IMR-90 (cell line): ENCODE measurements at regions not wholly inside any gene's neighbourhood (a gene's known extent, or its start where the extent isn't known, plus 50 kb on each side); places are given as distances from the start of the nearest gene placed in this dataset.

Experiments
- ATAC-seq: fragments of 200-7000 bp; cut with Tn5 transposase; 2 replicates; pipeline ENCODE4 v1.9.1; 2020; ENCODE audit warnings: low read depth, mild to moderate bottlenecking, moderate library complexity
- BruUV-seq: library from RNA; stranded (reverse); fragments of 400-500 nt; replicated peaks from 2 replicates; lab custom pipeline; 2021; lab: Mats Ljungman, UMichigan
- CTCF ChIA-PET: fragments of 300-600 bp; formaldehyde crosslinking; extraction: SDS; loops from one replicate; lab custom pipeline; 2021; ENCODE audit warnings: antibody characterized with exemption; lab: Yijun Ruan, JAX
- POLR2A ChIA-PET: fragments of 300-600 bp; sonication (Branson Sonifier 250); formaldehyde crosslinking; loops from one replicate; lab custom pipeline; 2022; ENCODE audit warnings: antibody characterized with exemption; ENCODE audit not compliant: unreplicated experiment; lab: Charles Lee
- DNase-seq: peaks from one replicate; pipeline ENCODE4 v3.0.0; 2013
- H2AFZ ChIP-seq: replicated peaks from 2 replicates; pipeline ENCODE3; 2013; ENCODE audit warnings: low read length, mild to moderate bottlenecking; ENCODE audit not compliant: poor library complexity
- H2AK5ac ChIP-seq: 2 replicates; pipeline ENCODE4 v1.6.1; 2013; ENCODE audit warnings: low read depth, low read length, inconsistent platforms
- H2AK9ac ChIP-seq: replicated peaks from 2 replicates; pipeline ENCODE3; 2013; ENCODE audit warnings: mild to moderate bottlenecking, low read depth, low read length, moderate library complexity; ENCODE audit not compliant: poor library complexity
- H2BK120ac ChIP-seq: 2 replicates; pipeline ENCODE4 v1.6.1; 2013; ENCODE audit warnings: low read depth, low read length, inconsistent platforms
- H2BK15ac ChIP-seq: 3 replicates; pipeline ENCODE4 v1.6.1; 2013; ENCODE audit warnings: low read depth, low read length, inconsistent platforms
- H2BK20ac ChIP-seq: 2 replicates; pipeline ENCODE4 v1.6.1; 2013; ENCODE audit warnings: low read depth, mild to moderate bottlenecking, inconsistent platforms, low read length, moderate library complexity
- H2BK5ac ChIP-seq: 2 replicates; pipeline ENCODE4 v1.6.1; 2013; ENCODE audit warnings: mild to moderate bottlenecking, low read depth, low read length, inconsistent platforms; ENCODE audit not compliant: poor library complexity, severe bottlenecking
- H3K14ac ChIP-seq: replicated peaks from 2 replicates; pipeline ENCODE4 v1.6.1; 2013; ENCODE audit warnings: low read depth, low read length, inconsistent platforms
- H3K18ac ChIP-seq: 2 replicates; pipeline ENCODE4 v1.6.1; 2013; ENCODE audit warnings: low read depth, low read length, control low read depth
- H3K23ac ChIP-seq: 2 replicates; pipeline ENCODE4 v1.6.1; 2013; ENCODE audit warnings: low read depth, low read length, inconsistent platforms
- H3K27ac ChIP-seq: 2 replicates; pipeline ENCODE4 v1.5.1; 2013; ENCODE audit warnings: mild to moderate bottlenecking, control low read depth, low read length; ENCODE audit not compliant: insufficient read depth
- H3K27me3 ChIP-seq: 2 replicates; pipeline ENCODE4 v1.6.1; 2013; ENCODE audit warnings: low read length; ENCODE audit not compliant: control insufficient read depth, insufficient read depth
- H3K36me3 ChIP-seq: 2 replicates; pipeline ENCODE4 v1.6.1; 2013; ENCODE audit warnings: low read length, mixed read lengths; ENCODE audit not compliant: control insufficient read depth, insufficient read depth
- H3K4ac ChIP-seq: 2 replicates; pipeline ENCODE4 v1.6.1; 2013; ENCODE audit warnings: low read depth, low read length, inconsistent platforms
- H3K4me1 ChIP-seq: 2 replicates; pipeline ENCODE4 v1.6.1; 2013; ENCODE audit warnings: low read length, mixed read lengths; ENCODE audit not compliant: control insufficient read depth, insufficient read depth
- H3K4me2 ChIP-seq: 2 replicates; pipeline ENCODE4 v1.6.1; 2013; ENCODE audit warnings: low read depth, mild to moderate bottlenecking, control low read depth, low read length, moderate library complexity
- H3K4me3 ChIP-seq: 2 replicates; pipeline ENCODE4 v1.5.1; 2013; ENCODE audit warnings: low read depth, mild to moderate bottlenecking, control low read depth, low read length, moderate library complexity; ENCODE audit not compliant: insufficient read depth
- H3K56ac ChIP-seq: 2 replicates; pipeline ENCODE4 v1.6.1; 2013; ENCODE audit warnings: low read length, inconsistent platforms; ENCODE audit not compliant: insufficient read depth; ENCODE audit errors: extremely low read depth
- H3K79me1 ChIP-seq, 2 experiments: 2 replicates each; pipeline ENCODE4 v1.6.1; 2013; ENCODE audit warnings: low read length in 2 of 2, inconsistent platforms in 1 of 2, low read depth in 1 of 2
- H3K9ac ChIP-seq: 2 replicates; pipeline ENCODE4 v1.6.1; 2013; ENCODE audit warnings: low read depth, low read length, control low read depth
- H3K9me1 ChIP-seq: 2 replicates; pipeline ENCODE4 v1.6.1; 2013; ENCODE audit warnings: low read length, inconsistent platforms; ENCODE audit not compliant: insufficient read depth
- H3K9me3 ChIP-seq: 2 replicates; pipeline ENCODE4 v1.6.1; 2013; ENCODE audit warnings: low read length; ENCODE audit not compliant: control insufficient read depth, insufficient read depth
- H4K20me1 ChIP-seq: 2 replicates; pipeline ENCODE4 v1.6.1; 2013; ENCODE audit warnings: low read length, inconsistent platforms; ENCODE audit not compliant: insufficient read depth
- H4K5ac ChIP-seq: 2 replicates; pipeline ENCODE4 v1.6.1; 2013; ENCODE audit warnings: mild to moderate bottlenecking, low read depth, low read length, control low read depth
- H4K8ac ChIP-seq, 2 experiments: 2 replicates each; pipeline ENCODE4 v1.6.1; 2013; ENCODE audit warnings: low read depth in 2 of 2, low read length in 2 of 2, control low read depth in 1 of 2, inconsistent platforms in 1 of 2
- H4K91ac ChIP-seq: 2 replicates; pipeline ENCODE4 v1.6.1; 2013; ENCODE audit warnings: low read depth, low read length, inconsistent platforms; ENCODE audit not compliant: insufficient read depth
- BHLHE40 ChIP-seq: fragments of 150-350 bp; IDR thresholded peaks from 2 replicates; pipeline ENCODE4 v1.6.1; 2016; ENCODE audit warnings: mild to moderate bottlenecking, low read depth, low read length
- CEBPB ChIP-seq: IDR thresholded peaks from 2 replicates; pipeline ENCODE4 v1.6.1; 2012; ENCODE audit warnings: low read depth, low read length, improper control_type of control experiment
- CHD1 ChIP-seq: IDR thresholded peaks from 2 replicates; pipeline ENCODE4 v1.6.1; 2012; ENCODE audit warnings: low read depth, low read length, improper control_type of control experiment
- CTCF ChIP-seq: conservative IDR thresholded peaks from 2 replicates; pipeline ENCODE4 v1.5.1; 2012; ENCODE audit warnings: mild to moderate bottlenecking, low read depth, low read length, improper control_type of control experiment
- ELK1 ChIP-seq: fragments of 150-350 bp; IDR thresholded peaks from 2 replicates; pipeline ENCODE4 v1.6.1; 2016; ENCODE audit warnings: low read depth, mild to moderate bottlenecking, low read length, moderate library complexity, borderline replicate concordance
- FOS ChIP-seq: fragments of 150-350 bp; IDR thresholded peaks from 2 replicates; pipeline ENCODE4 v1.6.1; 2016; ENCODE audit warnings: low read depth, low read length
- MAFK ChIP-seq: IDR thresholded peaks from 2 replicates; pipeline ENCODE4 v1.6.1; 2012; ENCODE audit warnings: low read depth, low read length, improper control_type of control experiment
- MAZ ChIP-seq: IDR thresholded peaks from 2 replicates; pipeline ENCODE4 v1.6.1; 2012; ENCODE audit warnings: low read depth, mild to moderate bottlenecking, low read length, improper control_type of control experiment, moderate library complexity, borderline replicate concordance
- MXI1 ChIP-seq: IDR thresholded peaks from 2 replicates; pipeline ENCODE4 v1.6.1; 2012; ENCODE audit warnings: low read depth, mild to moderate bottlenecking, low read length, moderate library complexity, borderline replicate concordance
- NFE2L2 ChIP-seq: fragments of 150-350 bp; IDR thresholded peaks from 2 replicates; pipeline ENCODE4 v1.6.1; 2016; ENCODE audit warnings: low read depth, mild to moderate bottlenecking, low read length
- POLR2A ChIP-seq: IDR thresholded peaks from 2 replicates; pipeline ENCODE4 v1.6.1; 2012; ENCODE audit warnings: mild to moderate bottlenecking, low read depth, low read length
- RAD21 ChIP-seq: IDR thresholded peaks from 2 replicates; pipeline ENCODE4 v1.6.1; 2012; ENCODE audit warnings: low read length, improper control_type of control experiment
- RCOR1 ChIP-seq: IDR thresholded peaks from 2 replicates; pipeline ENCODE4 v1.6.1; 2012; ENCODE audit warnings: mild to moderate bottlenecking, low read length, improper control_type of control experiment; ENCODE audit not compliant: insufficient replicate concordance
- RFX5 ChIP-seq: IDR thresholded peaks from 2 replicates; pipeline ENCODE4 v1.8.0; 2012; ENCODE audit warnings: low read depth, mild to moderate bottlenecking, low read length, moderate library complexity
- SMC3 ChIP-seq: fragments of 150-350 bp; IDR thresholded peaks from 2 replicates; pipeline ENCODE4 v1.6.1; 2016; ENCODE audit warnings: low read depth, mild to moderate bottlenecking, antibody characterized with exemption, low read length, moderate library complexity
- USF2 ChIP-seq: fragments of 150-350 bp; IDR thresholded peaks from 2 replicates; pipeline ENCODE4 v1.6.1; 2017; ENCODE audit warnings: mild to moderate bottlenecking, antibody characterized with exemption, low read length, low read depth
- WGBS, 2 experiments: methylation state at CpG; one replicate each; pipeline versions ENCODE4 v1.1.5 to v1.1.7; 2013; ENCODE audit warnings: missing lambda C conversion rate in 2 of 2; ENCODE audit not compliant: insufficient read length in 1 of 2; ENCODE audit errors: extremely low coverage in 2 of 2; 5-methylcytosine and 5-hydroxymethylcytosine counted together
- dilution Hi-C: fragments of 300-500 bp; cut with HindIII; formaldehyde crosslinking; loops from one replicate; pipeline ENCODE4 v1.14.3; 2018; ENCODE audit warnings: low sequenced_read_pairs; ENCODE audit not compliant: unreplicated experiment
- in situ Hi-C: fragments of 300-500 bp; cut with MboI; formaldehyde crosslinking; loops from 3 replicates; pipeline ENCODE4 v1.14.3; 2019; ENCODE audit warnings: low sequenced_read_pairs, inconsistent platforms, mixed read lengths
- intact Hi-C: fragments of 100-400 bp; cut with micrococcal nuclease; formaldehyde crosslinking; loops from 2 replicates; pipeline ENCODE4 v1.10.0; 2022

- Histone ChIP-seq H2AK9ac (no peak overlapping the region), H3K14ac (no peak overlapping the region), H3K9me1 (no peaks in the 10 kb centered on the region), H3K4me2 (no peak overlapping the region), H3K9ac (no peak overlapping the region), H2BK15ac (no peak overlapping the region), H4K5ac (no peak overlapping the region), H3K23ac (no peak overlapping the region), H4K20me1 (no peaks in the 10 kb centered on the region), H3K27ac (no peak overlapping the region), H3K9me3 (no peaks in the 10 kb centered on the region), H3K18ac (no peak overlapping the region), H2AFZ (no peak overlapping the region), H3K56ac (no peak overlapping the region), H2BK5ac (no peak overlapping the region), H4K8ac (no peak overlapping the region), H3K27me3 (no peaks in the 10 kb centered on the region), H2BK20ac (no peak overlapping the region), H2AK5ac (no peak overlapping the region), H3K4me3 (no peak overlapping the region), H4K91ac (no peak overlapping the region), H3K4ac (no peak overlapping the region), H3K79me1 (no peaks in the 10 kb centered on the region), H3K36me3 (no peaks in the 10 kb centered on the region), H3K4me1 (no peaks in the 10 kb centered on the region), H2BK120ac (no peak overlapping the region)
- WGBS, 2 experiments, result no CpG with 5 or more reads among the region's 2 CpGs
- ChIA-PET CTCF (interaction anchor here (0.7 kb wide), 1 partner anchor 22 kb away, joined by 3 read pairs; no protein-coding TSS in a partner anchor), POLR2A (no interaction called here)
- ATAC-seq (no peak), DNase-seq (no peak)
- in situ Hi-C loops (no loop called here), intact Hi-C loops (no loop called here), dilution Hi-C loops (no loop called here)
- BruUV-seq, result no TSS peak
- TF ChIP-seq BHLHE40 (no peak), CHD1 (no peak), MAFK (no peak), MXI1 (no peak), RAD21 (no peak), SMC3 (no peak), RFX5 (no peak), CEBPB (no peak), MAZ (no peak), CTCF (no peak), ELK1 (no peak), USF2 (no peak), NFE2L2 (no peak), POLR2A (no peak), RCOR1 (no peak), FOS (no peak)
These were observed 531.1 kb upstream of the TLE4 start for GRCh38 chr9:79040671-79041070.
